Ammon's horn (tissue), 1 donor: ENCODE measurements at regions not wholly inside any gene's neighbourhood (a gene's known extent, or its start where the extent isn't known, plus 50 kb on each side); places are given as distances from the start of the nearest gene placed in this dataset.

Source experiments
- DNase-seq: peaks from one replicate; pipeline ENCODE4 v3.0.0-alpha.2; 2016; ENCODE audit warnings: low spot score

- no peak for DNase-seq
Measured at GRCh38 chr15:69626095-69627066, 173.8 kb downstream of the RPLP1 start.

GRCh38 chr15:69627548-69628158 is 175.0 kb downstream of the RPLP1 start:
- DNase-seq, result no peak

GRCh38 chr15:69628256-69629093 is 175.9 kb downstream of the RPLP1 start:
- DNase-seq, result no peak

- DNase-seq, result no peak
Measured at GRCh38 chr15:69629631-69630161, 177.1 kb downstream of the RPLP1 start.

DNA sequence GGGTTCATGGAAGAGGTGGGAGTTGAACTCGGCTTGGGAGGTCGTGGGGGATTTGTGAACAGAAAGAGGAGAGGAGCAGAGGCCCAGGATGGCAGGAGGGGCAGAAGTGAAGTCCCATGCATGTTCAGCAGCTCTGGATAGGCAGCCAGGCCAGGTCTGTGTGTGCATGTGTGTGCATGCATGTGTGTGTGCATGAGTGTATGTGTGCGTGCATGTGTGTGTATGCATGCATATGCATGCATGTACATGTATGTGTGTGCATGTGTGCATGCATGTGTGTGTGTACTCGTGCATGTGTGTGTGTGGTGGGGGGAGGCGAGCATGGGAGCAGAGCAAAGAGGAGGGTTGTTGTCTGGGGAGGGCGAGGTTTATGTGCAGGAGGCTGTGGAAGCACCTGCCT is 178.4 kb downstream of the RPLP1 start:
- no peak for DNase-seq

DNA sequence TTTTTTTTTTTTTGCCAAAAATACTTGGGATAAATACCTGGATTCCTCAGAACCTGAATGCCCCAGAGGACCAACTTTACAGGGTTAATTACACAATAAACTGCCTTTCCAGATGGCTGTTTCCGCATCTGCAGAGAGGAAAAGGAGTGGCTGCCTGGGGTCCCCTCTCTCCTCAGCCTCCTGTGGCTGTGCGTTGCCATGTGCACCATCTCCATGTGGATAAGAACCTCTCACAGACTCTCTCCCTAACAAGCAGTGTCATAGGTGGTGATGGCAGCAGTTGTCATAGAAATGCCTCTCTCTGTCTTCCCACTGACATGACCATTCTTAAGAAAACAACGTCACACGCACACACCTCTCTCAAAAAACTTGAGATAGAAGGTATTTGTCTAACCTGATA is 179.4 kb downstream of the RPLP1 start:
- DNase-seq, result no peak

DNA sequence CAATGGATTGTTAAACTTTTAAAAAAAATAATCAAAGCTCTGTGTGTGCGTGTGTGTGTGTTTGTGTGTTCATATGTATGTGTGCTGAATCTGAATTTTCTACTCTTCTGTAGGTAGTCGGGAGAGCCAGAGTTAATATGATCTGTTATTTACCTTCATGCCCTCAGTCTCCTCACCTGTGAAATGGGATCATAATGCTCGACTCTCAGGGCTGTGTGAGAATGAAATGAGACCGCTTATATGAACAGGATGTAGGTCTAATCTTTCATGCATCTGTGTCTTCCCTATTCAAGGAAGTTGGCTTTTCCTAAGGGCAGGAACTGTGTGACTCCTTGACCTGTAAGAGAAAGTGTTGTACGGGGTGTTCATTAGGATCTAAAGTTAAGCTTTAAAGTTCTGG is 182.2 kb downstream of the RPLP1 start:
- no peak for DNase-seq

DNA sequence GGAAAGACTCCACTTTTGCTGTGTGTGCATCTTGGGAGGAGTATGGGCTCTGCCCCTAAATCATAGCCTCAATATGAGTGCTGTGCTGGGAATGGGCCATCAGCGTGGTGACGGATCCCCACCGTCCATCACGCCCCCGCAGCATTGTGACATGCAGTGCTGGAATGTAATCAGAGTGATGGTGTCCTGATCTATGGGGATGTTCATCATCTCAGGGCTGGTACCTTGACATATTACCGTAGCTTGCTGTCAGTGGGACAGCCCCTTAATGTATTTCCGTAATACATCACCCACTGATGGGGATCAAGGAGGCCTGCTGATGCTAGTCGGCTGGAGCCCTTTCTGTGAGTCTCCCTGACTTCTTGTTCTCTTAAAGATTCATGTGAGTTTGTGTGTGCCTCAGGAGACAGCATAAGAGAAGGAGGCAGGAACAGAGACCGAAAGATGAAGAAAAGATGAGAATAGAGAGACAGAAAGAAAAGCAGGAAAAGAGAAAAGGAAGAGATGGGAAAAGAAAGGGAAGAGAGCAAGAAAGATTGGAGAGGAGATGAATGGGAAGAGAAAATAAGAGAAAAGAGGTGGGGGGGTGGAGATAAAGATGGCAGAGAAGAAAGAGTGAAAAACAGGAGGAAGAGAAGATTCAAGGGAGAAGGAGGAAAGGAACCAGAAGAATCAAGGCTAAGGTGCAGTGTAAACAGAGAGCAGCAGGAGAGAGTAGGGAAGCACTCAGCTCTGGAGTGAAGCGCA is 183.7 kb downstream of the RPLP1 start:
- DNase-seq, result no peak

- DNase-seq, result no peak
Measured at GRCh38 chr15:69637818-69638217, 185.2 kb downstream of the RPLP1 start.

- no peak for DNase-seq
Measured at GRCh38 chr15:69643476-69643875, 190.9 kb downstream of the RPLP1 start.

DNA sequence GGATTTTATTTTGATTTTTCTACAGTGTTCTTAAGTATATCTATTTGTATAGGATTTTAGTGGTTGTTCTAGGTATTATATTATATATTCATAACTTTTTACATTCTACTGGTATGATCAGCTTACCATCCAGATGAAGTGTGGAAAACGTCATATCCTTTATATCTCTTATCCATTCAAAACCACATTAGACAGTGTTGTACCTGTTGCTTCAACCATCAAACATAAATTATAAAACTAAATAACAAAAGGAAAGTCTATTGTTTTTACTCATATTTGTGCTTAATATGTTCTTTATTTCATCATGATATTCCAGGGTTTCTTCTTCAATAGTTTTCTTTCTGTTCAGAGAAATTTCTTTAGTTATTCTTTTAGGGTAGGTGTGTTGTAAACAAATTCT is 191.4 kb downstream of the RPLP1 start:
- DNase-seq, result no peak

GRCh38 chr15:69644876-69645275 is 192.3 kb downstream of the RPLP1 start:
- DNase-seq, result no peak

GRCh38 chr15:69647142-69647513 is 194.5 kb downstream of the RPLP1 start:
- no peak for DNase-seq

- DNase-seq, result no peak
Measured at GRCh38 chr15:69648212-69648611, 195.6 kb downstream of the RPLP1 start.

DNA sequence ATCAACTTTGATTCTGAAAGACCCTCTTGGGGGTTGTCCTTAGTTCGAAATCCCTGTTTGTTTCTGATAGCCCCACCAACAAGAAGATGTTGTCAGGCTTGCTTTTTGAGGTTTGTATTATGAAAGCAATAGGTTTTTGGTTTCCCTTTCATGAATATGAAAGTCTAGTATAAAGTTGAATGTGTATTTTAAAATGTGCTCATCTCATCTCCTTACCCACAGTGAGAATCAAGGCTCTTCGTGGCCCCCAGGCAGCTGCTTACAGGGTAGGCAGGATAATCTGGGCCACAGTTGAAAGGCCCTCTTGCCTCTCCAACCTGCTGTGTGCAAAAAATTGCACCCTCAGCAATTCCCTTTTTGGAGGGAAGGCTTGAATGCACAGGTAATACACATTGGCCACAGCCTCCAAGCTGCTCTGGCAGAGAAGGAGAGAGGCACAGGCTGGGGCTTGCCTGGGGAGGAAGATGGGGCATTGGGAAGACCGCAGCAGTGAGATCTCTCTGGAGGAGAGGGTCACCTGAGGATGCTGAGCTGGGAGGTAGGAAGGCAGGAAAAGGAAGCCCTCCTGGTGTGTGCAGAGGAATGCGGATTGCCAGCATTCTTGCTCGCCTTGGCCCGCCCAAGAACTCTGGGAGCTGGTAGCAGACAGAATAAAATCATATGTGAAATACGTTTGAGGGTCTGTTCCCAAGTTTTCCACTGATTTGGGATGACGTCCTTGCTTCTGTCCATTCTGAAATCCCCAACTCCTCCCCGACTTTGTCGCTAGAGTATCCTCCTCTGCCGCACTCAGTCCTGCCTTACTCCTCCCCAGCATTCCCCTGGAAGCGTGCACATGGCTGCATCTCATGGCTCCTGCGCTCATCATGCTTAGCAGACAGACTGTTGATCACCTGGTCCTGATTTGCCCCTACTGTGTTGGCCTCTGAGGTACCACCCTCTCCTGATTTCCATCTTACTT is 196.4 kb downstream of the RPLP1 start:
- DNase-seq, result no peak

DNA sequence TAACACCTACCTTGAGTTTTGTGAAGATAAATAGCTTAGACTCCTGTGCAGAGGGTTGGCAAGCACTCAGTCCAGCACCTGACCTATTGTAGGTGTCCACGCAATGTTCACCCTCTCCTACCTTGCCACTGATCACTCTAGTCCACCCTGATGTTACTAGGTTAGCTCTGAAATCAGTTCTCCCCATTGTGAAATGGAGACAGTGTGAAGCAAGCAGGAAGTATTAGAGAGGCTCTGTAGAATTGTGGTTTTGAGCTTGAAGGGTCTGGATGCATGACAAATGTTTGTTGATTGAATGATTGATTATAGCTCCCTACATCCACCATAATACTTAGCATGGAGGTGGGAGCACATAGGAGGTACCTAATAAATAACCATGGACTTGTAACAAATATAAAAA is 199.7 kb downstream of the RPLP1 start:
- DNase-seq, result no peak

GRCh38 chr15:69652751-69653305 is 200.2 kb downstream of the RPLP1 start:
- no peak for DNase-seq

DNA sequence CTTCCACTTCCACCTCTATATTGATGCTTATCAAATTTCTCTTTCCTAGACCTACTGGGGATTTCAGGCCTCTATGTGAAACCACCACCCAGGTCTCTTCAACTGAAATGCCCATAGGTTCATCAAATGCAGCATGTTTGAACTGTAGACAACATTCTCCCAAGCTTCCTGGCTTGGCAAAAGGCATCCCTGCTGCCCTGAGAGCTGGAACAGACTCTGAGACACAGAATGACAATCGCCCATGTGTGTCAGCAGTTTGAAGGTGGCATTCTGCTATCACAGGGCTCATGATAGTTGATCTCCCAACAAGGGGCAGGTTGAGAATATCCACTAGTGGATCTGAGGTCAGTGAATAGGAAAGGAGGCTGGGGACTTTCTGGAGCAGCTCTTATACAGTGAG is 200.7 kb downstream of the RPLP1 start:
- no peak for DNase-seq

DNA sequence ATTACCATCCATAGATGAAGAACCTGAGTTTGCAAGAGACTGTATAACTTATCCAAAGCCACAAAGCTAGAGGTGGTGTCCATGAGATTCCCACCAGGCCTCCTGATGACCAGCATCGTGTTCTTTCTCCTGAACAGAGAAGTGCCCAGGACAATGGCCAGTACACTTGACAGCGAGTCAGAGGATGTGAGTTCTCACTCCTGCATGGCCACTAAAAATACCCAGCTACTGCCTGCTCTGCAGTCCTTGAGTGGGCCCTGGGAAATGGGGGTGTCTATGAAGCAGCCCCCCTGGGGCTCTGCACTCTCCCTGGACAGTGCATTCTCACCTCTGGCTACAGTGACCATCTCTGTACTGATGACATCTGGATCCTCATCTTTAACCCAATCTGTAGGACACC is 201.2 kb downstream of the RPLP1 start:
- no peak for DNase-seq
